Trophoblast cell (in vitro differentiated cells and primary cell): ENCODE measurements at regions not wholly inside any gene's neighbourhood (a gene's known extent, or its start where the extent isn't known, plus 50 kb on each side); places are given as distances from the start of the nearest gene placed in this dataset.
A peak's percentile ranks its signal among the peaks of the same experiment; 100 is the strongest.

Source experiments
- DNase-seq, 2 donors: peaks; one replicate each; pipeline ENCODE4 v3.0.0-alpha.2; 2016
- H2AFZ ChIP-seq: 2 replicates; pipeline ENCODE4 v1.6.1; 2013; ENCODE audit warnings: low read length, moderate library complexity, mild to moderate bottlenecking; ENCODE audit not compliant: insufficient read depth, poor library complexity
- H2AK5ac ChIP-seq: 2 replicates; pipeline ENCODE4 v1.6.1; 2013; ENCODE audit warnings: mild to moderate bottlenecking, low read length
- H2BK120ac ChIP-seq: 2 replicates; pipeline ENCODE4 v1.6.1; 2013; ENCODE audit warnings: low read length, mild to moderate bottlenecking, moderate library complexity; ENCODE audit not compliant: insufficient read depth, poor library complexity
- H2BK12ac ChIP-seq: 2 replicates; pipeline ENCODE4 v1.6.1; 2013; ENCODE audit warnings: mild to moderate bottlenecking, low read length, moderate library complexity
- H2BK5ac ChIP-seq: 2 replicates; pipeline ENCODE4 v1.6.1; 2013; ENCODE audit warnings: low read length, low read depth, moderate library complexity, mild to moderate bottlenecking; ENCODE audit not compliant: poor library complexity
- H3K14ac ChIP-seq: 2 replicates; pipeline ENCODE4 v1.6.1; 2013; ENCODE audit warnings: mild to moderate bottlenecking, low read length
- H3K18ac ChIP-seq: 2 replicates; pipeline ENCODE4 v1.6.1; 2013; ENCODE audit warnings: mild to moderate bottlenecking, low read length
- H3K23ac ChIP-seq: 2 replicates; pipeline ENCODE4 v1.6.1; 2013; ENCODE audit warnings: low read length
- H3K27ac ChIP-seq: 2 replicates; pipeline ENCODE4 v1.5.1; 2013; ENCODE audit warnings: low read depth, mild to moderate bottlenecking, inconsistent platforms, low read length, moderate library complexity
- H3K27me3 ChIP-seq: 2 replicates; pipeline ENCODE4 v1.6.1; 2013; ENCODE audit warnings: inconsistent platforms, mild to moderate bottlenecking, low read length, moderate library complexity; ENCODE audit not compliant: insufficient read depth
- H3K36me3 ChIP-seq, 2 experiments: 1 replicate in 1 of 2; 2 replicates in 1 of 2; pipeline ENCODE4 v1.6.1; 2013; ENCODE audit warnings: low read length in 2 of 2, mild to moderate bottlenecking in 2 of 2, moderate library complexity in 1 of 2; ENCODE audit not compliant: insufficient read depth in 2 of 2, control insufficient read depth in 1 of 2
- H3K4ac ChIP-seq: 2 replicates; pipeline ENCODE4 v1.6.1; 2013; ENCODE audit warnings: low read depth, mild to moderate bottlenecking, low read length, moderate library complexity
- H3K4me1 ChIP-seq, 2 experiments: 1 replicate in 1 of 2; 2 replicates in 1 of 2; pipeline ENCODE4 v1.6.1; 2013; ENCODE audit warnings: low read length in 2 of 2, mild to moderate bottlenecking in 2 of 2, moderate library complexity in 1 of 2; ENCODE audit not compliant: insufficient read depth in 2 of 2, control insufficient read depth in 1 of 2
- H3K4me2 ChIP-seq: 2 replicates; pipeline ENCODE4 v1.6.1; 2013; ENCODE audit warnings: inconsistent platforms, mild to moderate bottlenecking, low read length, moderate library complexity
- H3K4me3 ChIP-seq: 2 replicates; pipeline ENCODE4 v1.5.1; 2013; ENCODE audit warnings: mild to moderate bottlenecking, low read depth, low read length, inconsistent platforms
- H3K79me1 ChIP-seq: one replicate; pipeline ENCODE4 v1.6.1; 2013; ENCODE audit warnings: low read length
- H3K79me2 ChIP-seq: 2 replicates; pipeline ENCODE4 v1.6.1; 2013; ENCODE audit warnings: low read length, mild to moderate bottlenecking; ENCODE audit not compliant: control insufficient read depth, insufficient read depth, poor library complexity
- H3K9ac ChIP-seq: 2 replicates; pipeline ENCODE4 v1.6.1; 2013; ENCODE audit warnings: mild to moderate bottlenecking, low read length
- H3K9me3 ChIP-seq: 2 replicates; pipeline ENCODE4 v1.6.1; 2013; ENCODE audit warnings: low read depth, mild to moderate bottlenecking, control low read depth, inconsistent platforms, low read length; ENCODE audit not compliant: insufficient read depth
- H4K12ac ChIP-seq: 2 replicates; pipeline ENCODE4 v1.6.1; 2013; ENCODE audit warnings: low read depth, mild to moderate bottlenecking, low read length, moderate library complexity
- H4K8ac ChIP-seq: 2 replicates; pipeline ENCODE4 v1.6.1; 2013; ENCODE audit warnings: low read depth, mild to moderate bottlenecking, low read length, moderate library complexity
- H4K91ac ChIP-seq: one replicate; pipeline ENCODE4 v1.6.1; 2013; ENCODE audit warnings: low read depth, mild to moderate bottlenecking, low read length, moderate library complexity
- WGBS: extraction: QIAGEN DNeasy Blood & Tissue Kit; methylation state at CpG from one replicate; pipeline ENCODE4 v1.1.7; 2013; ENCODE audit warnings: missing lambda C conversion rate; ENCODE audit not compliant: insufficient read length, insufficient coverage; ENCODE audit errors: extremely low coverage; 5-methylcytosine and 5-hydroxymethylcytosine counted together

GRCh38 chr2:175847128-175847527 lies 154.9 kb downstream of the LNPK start:
- H3K4me2 ChIP-seq, result no peak overlapping the region
- H3K14ac ChIP-seq, result no peak overlapping the region
- H4K12ac ChIP-seq, result no peak overlapping the region
- no peak overlapping the region for H2BK5ac ChIP-seq
- H3K27ac ChIP-seq, result no peak overlapping the region
- H3K9ac ChIP-seq, result no peak overlapping the region
- H3K4me3 ChIP-seq, result no peak overlapping the region
- H3K4me1 ChIP-seq, result peaks cover 0 to 2% of the 10 kb centered on the region in 2 experiments
- no peaks in the 10 kb centered on the region for H3K27me3 ChIP-seq
- no peaks in the 10 kb centered on the region for H3K36me3 ChIP-seq
- H2AK5ac ChIP-seq, result no peak overlapping the region
- H3K4ac ChIP-seq, result no peak overlapping the region
- H2BK12ac ChIP-seq, result no peak overlapping the region
- H3K79me2 ChIP-seq, result no peaks in the 10 kb centered on the region
- H4K91ac ChIP-seq, result no peak overlapping the region
- peaks cover 2% of the 10 kb centered on the region for H3K79me1 ChIP-seq
- H2AFZ ChIP-seq, result no peak overlapping the region
- no peak for DNase-seq
- H3K23ac ChIP-seq, result no peak overlapping the region
- H4K8ac ChIP-seq, result no peak overlapping the region
- H2BK120ac ChIP-seq, result no peak overlapping the region
- H3K9me3 ChIP-seq, result no peaks in the 10 kb centered on the region
- no peak overlapping the region for H3K18ac ChIP-seq

GRCh38 chr2:175844169-175844568 lies 157.9 kb downstream of the LNPK start:
- H4K12ac ChIP-seq, result no peak overlapping the region
- H4K91ac ChIP-seq, result no peak overlapping the region
- no peak overlapping the region for H2AFZ ChIP-seq
- no peak overlapping the region for H4K8ac ChIP-seq
- WGBS, result no CpG with 5 or more reads among the region's 1 CpG
- no peak overlapping the region for H3K27ac ChIP-seq
- H3K9me3 ChIP-seq, result no peaks in the 10 kb centered on the region
- H3K4ac ChIP-seq, result no peak overlapping the region
- no peak overlapping the region for H3K18ac ChIP-seq
- no peak overlapping the region for H3K4me3 ChIP-seq
- H2AK5ac ChIP-seq, result no peak overlapping the region
- peak in 1 of 2 donors; percentile 48 for DNase-seq
- H3K9ac ChIP-seq, result no peak overlapping the region
- H3K14ac ChIP-seq, result no peak overlapping the region
- peaks cover 0 to 2% of the 10 kb centered on the region in 2 experiments for H3K4me1 ChIP-seq
- no peaks in the 10 kb centered on the region for H3K79me2 ChIP-seq
- H3K79me1 ChIP-seq, result peaks cover 2% of the 10 kb centered on the region
- H3K27me3 ChIP-seq, result no peaks in the 10 kb centered on the region
- H2BK12ac ChIP-seq, result no peak overlapping the region
- no peak overlapping the region for H2BK120ac ChIP-seq
- H2BK5ac ChIP-seq, result no peak overlapping the region
- no peaks in the 10 kb centered on the region for H3K36me3 ChIP-seq
- H3K23ac ChIP-seq, result no peak overlapping the region
- H3K4me2 ChIP-seq, result no peak overlapping the region

GRCh38 chr2:175843625-175844024 lies 158.4 kb downstream of the LNPK start:
- Histone ChIP-seq H3K27ac (no peak overlapping the region), H3K23ac (no peak overlapping the region), H4K91ac (no peak overlapping the region), H4K8ac (no peak overlapping the region), H2BK12ac (no peak overlapping the region), H2AFZ (no peak overlapping the region), H3K14ac (no peak overlapping the region), H2BK120ac (no peak overlapping the region), H3K4me1 (peaks cover 0 to 2% of the 10 kb centered on the region in 2 experiments), H2AK5ac (no peak overlapping the region), H4K12ac (no peak overlapping the region), H3K36me3 (no peaks in the 10 kb centered on the region), H3K18ac (no peak overlapping the region), H3K4me3 (no peak overlapping the region), H3K79me2 (no peaks in the 10 kb centered on the region), H3K9me3 (no peaks in the 10 kb centered on the region), H3K4me2 (no peak overlapping the region), H2BK5ac (peak overlapping the region; percentile 49), H3K4ac (no peak overlapping the region), H3K27me3 (no peaks in the 10 kb centered on the region), H3K79me1 (peaks cover 4% of the 10 kb centered on the region), H3K9ac (no peak overlapping the region)
- DNase-seq, result no peak
- no CpG with 5 or more reads among the region's 2 CpGs for WGBS

GRCh38 chr2:175842996-175843395 lies 159.1 kb downstream of the LNPK start:
- Histone ChIP-seq H3K4ac (no peak overlapping the region), H3K9ac (no peak overlapping the region), H3K79me2 (no peaks in the 10 kb centered on the region), H3K14ac (no peak overlapping the region), H2BK5ac (no peak overlapping the region), H4K12ac (no peak overlapping the region), H2AFZ (no peak overlapping the region), H4K91ac (no peak overlapping the region), H3K27me3 (no peaks in the 10 kb centered on the region), H3K9me3 (no peaks in the 10 kb centered on the region), H3K79me1 (peaks cover 7% of the 10 kb centered on the region), H2BK120ac (no peak overlapping the region), H3K4me2 (no peak overlapping the region), H4K8ac (no peak overlapping the region), H2BK12ac (no peak overlapping the region), H3K27ac (no peak overlapping the region), H3K18ac (no peak overlapping the region), H3K23ac (no peak overlapping the region), H3K36me3 (no peaks in the 10 kb centered on the region), H3K4me1 (peaks cover 0 to 2% of the 10 kb centered on the region in 2 experiments), H2AK5ac (no peak overlapping the region), H3K4me3 (no peak overlapping the region)
- WGBS, result no CpG with 5 or more reads among the region's 3 CpGs
- DNase-seq, result no peak
